HG03565 (cell line): ENCODE measurements at regions not wholly inside any gene's neighbourhood (a gene's known extent, or its start where the extent isn't known, plus 50 kb on each side); places are given as distances from the start of the nearest gene placed in this dataset.
"Not testable (repeated sequence)": the region's sequence is repeated elsewhere in the genome, so short reads cannot be mapped to it uniquely, and the experiment has no call there.

Experiments used
- ATAC-seq: cut with Tn5 transposase; IDR thresholded peaks from one replicate; pipeline ENCODE4 v1.9.1; 2021; ENCODE audit warnings: mild to moderate bottlenecking, moderate library complexity; ENCODE audit not compliant: unreplicated experiment

GRCh38 chrX:78603908-78604307, 55.2 kb downstream of the RTL3 start:
- no peak for ATAC-seq

GRCh38 chrX:78595901-78596502, 63.1 kb downstream of the RTL3 start:
- ATAC-seq: no peak

- ATAC-seq: no peak
These were observed 65.4 kb downstream of the RTL3 start for GRCh38 chrX:78593701-78594100.

- no peak for ATAC-seq
These were observed 67.1 kb downstream of the RTL3 start for GRCh38 chrX:78592030-78592429.

GRCh38 chrX:78574306-78574705, 84.8 kb downstream of the RTL3 start:
- ATAC-seq: no peak

GRCh38 chrX:78573630-78574029, 85.5 kb downstream of the RTL3 start:
- no peak for ATAC-seq

GRCh38 chrX:78571849-78572248, 87.3 kb downstream of the RTL3 start:
- no peak for ATAC-seq

- no peak for ATAC-seq
These were observed 103.6 kb downstream of the RTL3 start for GRCh38 chrX:78555401-78555980.

- not testable (repeated sequence) for ATAC-seq
These were observed 106.5 kb downstream of the RTL3 start for GRCh38 chrX:78552628-78553027.

- no peak for ATAC-seq
These were observed 111.1 kb downstream of the RTL3 start for GRCh38 chrX:78548012-78548411.

- ATAC-seq: no peak
These were observed 113.9 kb downstream of the RTL3 start for GRCh38 chrX:78545233-78545632.

- no peak for ATAC-seq
These were observed 115.8 kb downstream of the RTL3 start for GRCh38 chrX:78543281-78543680.

- ATAC-seq: no peak
These were observed 119.0 kb downstream of the RTL3 start for GRCh38 chrX:78540171-78540570.

GRCh38 chrX:78534221-78534620, 124.9 kb downstream of the RTL3 start:
- no peak for ATAC-seq

- ATAC-seq: no peak
These were observed 126.8 kb downstream of the RTL3 start for GRCh38 chrX:78532363-78532762.

- no peak for ATAC-seq
These were observed 131.3 kb downstream of the RTL3 start for GRCh38 chrX:78527818-78528217.

GRCh38 chrX:78527263-78527662, 131.9 kb downstream of the RTL3 start:
- ATAC-seq: no peak

- no peak for ATAC-seq
These were observed 136.5 kb downstream of the RTL3 start for GRCh38 chrX:78522601-78523000.

- ATAC-seq: peak; percentile 89
These were observed 142.0 kb downstream of the RTL3 start for GRCh38 chrX:78517124-78517523.

GRCh38 chrX:78514852-78515251, 144.3 kb downstream of the RTL3 start:
- no peak for ATAC-seq

GRCh38 chrX:78513971-78514738, 145.0 kb downstream of the RTL3 start:
- no peak for ATAC-seq

GRCh38 chrX:78506248-78506647, 152.9 kb downstream of the RTL3 start:
- no peak for ATAC-seq
